ENCODE measurements at regions not wholly inside any gene's neighbourhood (a gene's known extent, or its start where the extent isn't known, plus 50 kb on each side); places are given as distances from the start of the nearest gene placed in this dataset.

DNA sequence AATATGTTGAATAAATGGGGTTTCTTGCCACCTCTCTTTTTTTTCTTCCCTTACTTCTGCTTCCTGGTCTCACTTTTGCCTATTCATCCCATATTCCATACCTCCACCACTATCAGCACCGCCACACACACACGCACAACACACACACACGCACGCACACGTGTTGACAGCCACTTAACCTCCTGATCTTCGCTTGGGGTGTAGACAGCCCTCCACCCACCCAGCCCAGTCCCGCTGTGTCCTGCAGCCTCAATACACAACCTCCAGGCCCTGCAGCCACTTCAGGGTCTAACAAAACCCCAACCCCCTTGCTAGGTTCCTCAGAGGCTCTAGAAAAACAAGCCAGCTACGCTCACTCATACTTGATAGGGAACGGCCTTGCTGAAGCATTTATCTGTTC, 72.3 kb downstream of the LINC00237 start:
- DNase-seq = no peak

DNA sequence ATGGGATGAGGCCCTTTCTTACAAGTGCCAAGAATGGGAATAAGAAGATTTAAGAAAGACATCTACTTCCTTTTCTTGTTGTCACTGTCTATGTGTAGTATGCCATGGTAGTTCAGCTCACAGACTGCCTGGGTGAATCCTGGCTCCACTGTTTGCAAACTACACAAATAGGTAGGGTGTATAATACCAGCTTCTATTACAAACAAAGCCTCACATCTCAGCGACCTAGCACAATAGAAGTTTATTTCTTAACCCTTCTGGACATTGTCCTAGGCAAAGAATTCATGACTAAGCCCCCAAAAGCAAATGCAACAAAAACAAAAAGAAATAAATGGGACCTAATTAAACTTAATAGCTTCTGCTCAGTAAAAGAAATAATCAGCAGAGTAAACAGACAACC, 74.5 kb downstream of the LINC00237 start:
- no peak for DNase-seq

GRCh38 chr20:21029341-21029740, 76.8 kb downstream of the LINC00237 start:
- no peak for DNase-seq

DNA sequence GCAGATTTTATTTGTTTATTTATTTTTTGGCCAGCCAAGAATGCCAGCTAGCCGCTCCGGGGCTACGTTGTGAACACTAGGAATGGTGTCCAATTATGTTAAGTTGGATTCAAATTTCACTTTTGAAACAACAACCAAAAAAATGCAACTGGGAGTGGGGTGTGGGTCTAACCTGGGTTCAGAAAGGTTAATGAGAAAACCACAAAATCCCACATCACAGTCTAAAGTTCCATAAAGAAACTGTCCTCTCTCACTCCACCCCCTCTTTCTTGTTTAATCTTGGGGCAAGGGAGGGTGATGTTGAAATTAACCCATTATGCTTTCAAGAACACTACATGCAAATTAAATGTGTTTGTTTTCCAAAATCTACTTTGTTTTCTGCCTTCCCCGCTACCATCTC, 77.2 kb downstream of the LINC00237 start:
- no peak for DNase-seq

DNA sequence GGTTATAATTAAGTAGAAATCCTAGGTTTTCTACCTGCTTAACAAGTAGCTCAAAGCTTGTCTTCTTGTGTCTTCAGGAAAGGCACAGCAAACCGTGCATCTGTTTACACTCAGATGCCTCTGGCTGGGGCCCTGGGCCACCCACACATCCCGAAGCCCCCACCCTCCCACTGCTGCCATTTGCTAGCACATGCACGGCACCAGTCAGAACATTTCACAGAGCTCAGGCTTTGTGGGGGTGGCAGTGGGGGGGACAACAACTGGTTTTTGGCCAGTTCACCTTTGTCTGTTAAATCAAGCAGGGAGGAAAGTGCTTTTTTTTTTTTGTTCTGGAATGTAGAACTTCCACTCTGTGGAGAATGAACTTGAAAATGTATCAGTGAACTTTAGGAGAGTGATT, 77.7 kb downstream of the LINC00237 start:
- no peak for DNase-seq

GRCh38 chr20:21027569-21027968, 78.6 kb downstream of the LINC00237 start:
- DNase-seq = no peak

- DNase-seq = no peak
Observed at GRCh38 chr20:21026951-21027350, 79.2 kb downstream of the LINC00237 start.

GRCh38 chr20:21024420-21024819, 81.7 kb downstream of the LINC00237 start:
- no peak for DNase-seq

- DNase-seq = no peak
Observed at GRCh38 chr20:21022925-21023324, 83.2 kb downstream of the LINC00237 start.

GRCh38 chr20:21021472-21021790, 84.7 kb downstream of the LINC00237 start:
- DNase-seq = no peak

GRCh38 chr20:21020659-21021471, 85.3 kb downstream of the LINC00237 start:
- no peak for DNase-seq

DNA sequence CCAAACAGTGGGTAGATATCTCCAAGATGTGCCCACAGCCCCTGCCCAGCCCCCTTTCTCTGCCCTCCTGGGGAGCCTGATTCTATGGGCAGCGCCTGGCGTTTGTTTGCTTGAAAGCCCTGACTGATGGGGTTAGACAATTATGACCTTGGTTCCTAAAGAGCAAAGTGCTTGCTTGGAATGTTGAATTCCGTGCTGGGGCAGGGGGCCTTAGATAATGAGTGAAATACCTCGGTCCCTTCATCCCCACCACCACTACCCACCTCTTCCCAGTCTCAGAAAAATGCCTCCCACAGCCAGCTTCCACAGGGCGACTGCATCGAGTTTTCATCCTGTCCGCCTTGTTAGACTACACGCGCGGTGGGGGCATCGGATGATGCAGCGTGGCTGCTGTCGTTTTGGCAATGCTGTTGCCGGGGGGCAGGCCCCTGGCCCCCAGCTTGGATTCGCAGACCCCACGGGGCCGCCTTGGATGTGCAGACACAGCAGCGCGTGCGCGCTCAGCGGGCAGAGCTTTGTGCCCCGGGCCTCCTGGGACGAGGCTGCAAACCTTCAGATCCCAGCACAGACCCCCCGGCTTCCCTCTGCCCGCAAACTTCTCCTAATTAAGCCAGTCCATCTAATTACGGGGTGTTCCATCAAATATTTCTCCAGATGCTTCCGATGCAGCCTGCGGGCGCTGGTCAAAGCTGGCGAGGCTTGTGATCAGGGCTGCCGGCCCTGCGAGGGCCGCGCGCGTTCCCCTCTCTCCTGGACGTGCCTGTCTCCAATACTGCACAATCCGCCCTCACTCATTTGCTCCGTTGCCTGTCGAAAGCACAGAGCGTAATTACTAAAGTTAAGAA, 86.1 kb downstream of the LINC00237 start:
- DNase-seq = no peak

GRCh38 chr20:21019468-21019813, 86.7 kb downstream of the LINC00237 start:
- no peak for DNase-seq

DNA sequence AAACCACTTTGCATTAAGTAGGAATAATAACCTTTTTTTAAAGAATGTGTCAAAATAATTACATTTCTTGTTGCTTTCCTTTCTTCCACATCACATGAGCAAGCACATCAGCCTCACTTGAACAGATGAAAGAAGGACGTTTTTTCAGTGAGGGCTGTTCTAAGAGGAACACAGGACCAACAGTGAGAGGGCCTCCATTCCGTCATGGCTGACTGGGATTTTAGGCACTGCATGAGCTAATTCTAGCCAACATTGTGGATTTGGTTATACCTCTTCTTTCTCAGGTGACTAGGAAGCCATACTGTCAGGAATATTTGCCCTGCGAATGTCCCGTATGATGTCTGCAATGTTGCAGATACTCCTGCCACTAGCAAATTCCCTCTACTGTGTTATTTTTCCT, 87.6 kb downstream of the LINC00237 start:
- DNase-seq = no peak

GRCh38 chr20:21017528-21018085, 88.6 kb downstream of the LINC00237 start:
- DNase-seq = no peak

DNA sequence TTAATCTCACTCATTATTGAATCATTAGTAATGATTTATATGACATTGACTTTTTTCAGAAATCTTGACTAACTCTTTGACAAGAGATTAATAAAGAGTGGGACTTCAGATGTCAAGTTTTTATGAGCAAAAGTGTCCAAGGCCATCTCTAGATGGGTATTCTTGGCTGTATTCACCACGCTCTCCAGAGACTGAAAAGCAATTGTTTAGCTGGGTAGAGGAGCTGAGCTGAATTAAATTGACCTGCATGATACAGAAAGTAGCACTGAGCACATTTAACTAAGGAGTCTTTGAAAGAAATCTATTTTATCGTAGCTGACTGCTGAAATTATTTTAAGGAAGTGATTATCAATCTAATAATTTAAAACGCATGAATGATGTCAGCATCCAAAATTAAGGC, 89.4 kb downstream of the LINC00237 start:
- DNase-seq = no peak

DNA sequence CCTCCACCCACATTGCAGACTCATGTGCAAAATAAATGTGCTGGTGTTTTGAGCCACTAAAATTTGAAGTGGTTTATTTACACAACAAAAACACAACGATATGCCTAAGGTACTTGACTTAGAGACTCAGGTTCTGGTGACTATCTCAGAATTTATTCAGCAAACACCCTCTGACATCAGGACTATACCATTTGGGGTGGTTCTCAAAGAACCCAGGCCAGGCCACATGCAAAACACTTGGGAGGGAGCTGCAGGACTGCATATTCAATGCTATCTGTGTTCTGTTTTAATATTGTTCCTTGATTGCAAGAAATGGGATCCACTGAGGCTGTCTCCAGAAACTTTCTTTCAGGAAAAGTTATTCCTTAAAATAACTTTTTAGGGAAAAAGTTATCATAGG, 91.6 kb downstream of the LINC00237 start:
- no peak for DNase-seq

DNA sequence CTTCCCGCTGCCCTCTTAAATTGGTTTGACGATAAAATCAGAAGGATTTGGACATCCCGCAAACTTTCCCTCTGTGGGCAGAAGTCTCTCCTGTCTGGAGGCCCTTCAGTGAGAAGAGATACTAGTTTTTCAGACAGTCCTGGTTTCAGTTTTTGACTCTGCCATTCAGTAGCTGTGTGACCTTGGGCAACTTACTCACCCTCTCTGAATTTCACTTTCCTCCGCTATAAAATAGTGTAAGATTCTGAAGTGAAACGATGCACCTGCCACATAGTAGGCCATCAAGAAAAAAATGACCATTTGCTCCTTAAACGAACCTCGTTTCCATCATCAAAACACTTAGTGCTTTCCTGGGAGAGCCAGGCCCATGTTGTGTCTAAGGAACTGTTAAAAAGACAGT, 97.2 kb downstream of the LINC00237 start:
- no peak for DNase-seq

- no peak for DNase-seq
Observed at GRCh38 chr20:21006611-21007010, 99.5 kb downstream of the LINC00237 start.

DNA sequence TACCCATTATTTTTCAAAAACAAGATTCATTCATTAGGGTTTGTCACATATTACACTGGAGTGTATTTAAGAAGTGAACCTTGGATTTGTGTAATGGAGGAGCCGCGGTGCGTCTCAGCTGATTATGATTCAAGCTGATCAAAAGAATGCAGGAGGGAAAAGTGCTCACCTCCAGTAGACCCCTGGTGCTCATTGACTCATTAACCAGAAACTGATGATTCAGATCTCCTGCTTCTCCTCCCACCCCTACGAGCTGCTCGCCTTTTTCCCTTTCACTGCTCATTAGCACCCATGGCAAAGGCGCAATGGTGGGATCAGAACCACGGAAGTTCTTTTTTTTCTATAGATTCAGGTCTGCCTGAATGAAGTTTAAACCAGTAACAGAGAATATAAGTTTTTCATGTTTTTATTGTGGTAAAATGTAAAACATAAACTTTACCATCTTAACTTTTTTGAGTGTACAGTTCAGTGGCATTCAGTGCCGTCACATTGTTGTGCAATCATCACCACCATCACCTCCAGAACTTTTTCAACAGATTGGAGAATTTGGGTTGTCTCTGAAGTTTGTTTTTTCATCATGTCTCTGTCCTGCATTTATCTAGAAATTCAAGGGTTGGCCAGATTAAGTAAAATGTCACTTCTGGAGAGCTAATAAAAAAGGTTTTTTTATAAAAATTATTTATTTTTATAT, 101.6 kb downstream of the LINC00237 start:
- no peak for DNase-seq

DNA sequence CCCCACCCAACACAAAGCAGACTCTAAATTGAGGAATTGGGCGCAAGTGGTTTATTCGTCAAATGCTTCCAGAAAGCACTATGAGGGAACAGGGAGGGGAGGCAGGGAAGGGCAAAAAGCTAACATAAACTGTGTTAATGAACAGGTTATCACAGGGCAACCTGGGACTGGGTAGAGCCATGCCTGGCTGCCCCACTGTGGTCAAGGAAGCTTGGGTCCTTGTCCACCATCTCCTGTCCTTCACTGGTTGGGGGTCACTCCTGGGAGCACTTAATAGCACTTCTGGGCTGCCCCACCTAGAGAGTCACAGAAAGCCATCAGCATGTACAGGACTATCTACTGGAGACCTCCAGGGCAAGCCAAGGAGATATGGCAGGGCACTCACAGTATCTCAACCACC, 102.3 kb downstream of the LINC00237 start:
- no peak for DNase-seq

DNA sequence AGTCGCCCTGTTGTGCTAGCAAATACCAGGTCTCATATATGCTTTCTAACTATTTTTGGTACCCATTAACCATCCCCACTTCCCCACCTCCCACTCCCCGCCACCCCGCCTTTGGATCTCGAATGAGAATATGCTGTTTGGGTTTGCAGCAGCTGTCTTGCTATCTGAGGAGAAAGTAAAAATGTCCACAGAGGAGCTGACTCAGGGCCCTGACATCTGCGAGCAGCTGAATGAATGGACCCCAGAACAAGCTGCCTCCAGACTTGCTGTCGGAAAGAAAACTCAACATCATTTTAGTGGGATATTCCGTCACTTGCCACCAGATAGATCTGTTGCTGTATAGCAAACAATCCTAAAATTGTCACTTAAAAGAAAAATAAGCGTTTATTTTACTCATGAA, 103.7 kb downstream of the LINC00237 start:
- DNase-seq = no peak

DNA sequence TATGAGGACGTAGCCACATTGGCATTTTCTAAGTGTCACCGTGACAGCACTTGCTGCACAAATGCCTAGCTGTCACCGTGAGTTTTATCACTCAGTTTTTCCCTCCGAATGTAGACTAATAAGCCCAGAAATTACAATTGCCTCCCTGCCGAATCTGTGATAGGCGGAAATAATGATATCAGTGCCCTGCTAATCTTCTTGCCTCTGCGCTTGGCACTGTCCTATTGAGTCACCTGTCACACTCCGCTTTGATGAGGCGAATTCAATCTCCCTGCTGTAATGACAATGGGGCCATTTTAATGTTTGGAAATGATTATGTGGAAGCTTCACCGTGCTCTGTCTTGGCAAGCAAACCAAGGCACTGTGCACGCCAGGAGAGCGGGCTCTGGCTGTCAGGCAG, 112.8 kb downstream of the LINC00237 start:
- DNase-seq = no peak
